ENCODE measurements at regions not wholly inside any gene's neighbourhood (a gene's known extent, or its start where the extent isn't known, plus 50 kb on each side); places are given as distances from the start of the nearest gene placed in this dataset.
"Not testable (repeated sequence)": the region's sequence is repeated elsewhere in the genome, so short reads cannot be mapped to it uniquely, and the experiment has no call there.

DNA sequence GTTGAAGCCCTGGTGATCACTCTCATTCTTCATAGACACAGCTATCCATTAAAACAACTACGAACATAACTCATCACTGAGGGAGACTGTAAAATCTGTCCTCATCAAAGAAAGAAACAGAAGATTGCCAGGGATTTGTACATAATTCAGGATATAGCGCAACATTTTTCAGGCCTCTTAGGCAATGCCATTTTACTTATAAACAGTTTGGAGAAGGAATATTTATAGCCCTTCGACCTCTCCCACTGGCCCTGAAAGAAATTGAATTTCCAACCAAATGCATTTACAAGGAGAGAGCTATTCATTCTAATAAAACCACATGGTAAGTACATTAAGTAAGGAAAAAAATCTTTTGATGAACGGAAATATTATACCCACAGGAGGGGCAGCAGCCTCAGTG is 295.0 kb downstream of the RAD51AP2 start:
- TF ChIP-seq, protein P1, sequence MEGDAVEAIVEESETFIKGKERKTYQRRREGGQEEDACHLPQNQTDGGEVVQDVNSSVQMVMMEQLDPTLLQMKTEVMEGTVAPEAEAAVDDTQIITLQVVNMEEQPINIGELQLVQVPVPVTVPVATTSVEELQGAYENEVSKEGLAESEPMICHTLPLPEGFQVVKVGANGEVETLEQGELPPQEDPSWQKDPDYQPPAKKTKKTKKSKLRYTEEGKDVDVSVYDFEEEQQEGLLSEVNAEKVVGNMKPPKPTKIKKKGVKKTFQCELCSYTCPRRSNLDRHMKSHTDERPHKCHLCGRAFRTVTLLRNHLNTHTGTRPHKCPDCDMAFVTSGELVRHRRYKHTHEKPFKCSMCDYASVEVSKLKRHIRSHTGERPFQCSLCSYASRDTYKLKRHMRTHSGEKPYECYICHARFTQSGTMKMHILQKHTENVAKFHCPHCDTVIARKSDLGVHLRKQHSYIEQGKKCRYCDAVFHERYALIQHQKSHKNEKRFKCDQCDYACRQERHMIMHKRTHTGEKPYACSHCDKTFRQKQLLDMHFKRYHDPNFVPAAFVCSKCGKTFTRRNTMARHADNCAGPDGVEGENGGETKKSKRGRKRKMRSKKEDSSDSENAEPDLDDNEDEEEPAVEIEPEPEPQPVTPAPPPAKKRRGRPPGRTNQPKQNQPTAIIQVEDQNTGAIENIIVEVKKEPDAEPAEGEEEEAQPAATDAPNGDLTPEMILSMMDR (IDR thresholded peaks at IDR 0.05; ENCODE audit: borderline replicate concordance, control extremely low read depth, extremely low read depth, insufficient read depth, missing control alignments): no peak
- no peak for DNase-seq (ENCODE audit: low spot score)
- in situ Hi-C loops (cut with MboI; ENCODE audit: low sequenced_read_pairs, unreplicated experiment): no loop called here

DNA sequence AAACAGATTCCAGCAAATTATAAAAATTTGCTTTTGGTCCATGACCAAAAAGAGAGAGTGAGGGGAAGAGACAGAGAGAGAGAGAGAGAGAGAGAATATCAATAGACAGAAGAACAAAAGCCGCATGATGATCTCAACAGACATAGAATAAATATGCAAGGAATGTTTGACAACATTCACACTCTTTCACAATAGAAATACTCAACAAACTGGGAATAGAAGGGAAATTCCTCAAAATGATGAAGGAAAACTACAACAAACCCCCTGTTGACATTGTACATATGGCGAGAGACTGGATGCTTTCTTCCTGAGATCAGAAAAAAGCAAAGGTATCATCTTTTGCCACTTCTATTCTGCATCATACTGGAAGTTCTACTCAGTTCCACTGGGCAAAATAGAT is 309.7 kb downstream of the RAD51AP2 start:
- in situ Hi-C loops (cut with MboI; ENCODE audit: low sequenced_read_pairs, unreplicated experiment): no loop called here
- DNase-seq (ENCODE audit: low spot score): no peak
- TF ChIP-seq, protein P1 (IDR thresholded peaks at IDR 0.05; ENCODE audit: borderline replicate concordance, control extremely low read depth, extremely low read depth, insufficient read depth, missing control alignments): no peak

DNA sequence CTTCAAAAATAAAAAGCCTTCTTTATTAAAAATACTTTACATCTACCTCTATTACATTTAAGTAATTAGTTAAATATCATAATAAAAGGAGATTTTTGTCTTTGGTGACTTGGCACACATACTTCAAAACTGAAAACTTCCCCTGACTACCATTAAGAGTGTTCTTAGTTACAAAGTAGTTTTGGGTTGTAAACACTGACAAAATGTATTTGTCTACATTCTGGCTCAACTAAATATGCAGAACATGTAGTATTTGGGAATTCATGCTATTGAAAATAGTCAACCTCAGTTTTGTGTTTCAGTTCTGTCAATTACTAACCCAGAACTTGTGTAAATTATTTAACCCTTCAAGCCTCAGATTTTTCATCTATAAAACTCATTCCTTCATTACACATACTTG is 311.5 kb downstream of the RAD51AP2 start:
- in situ Hi-C loops (cut with MboI; ENCODE audit: low sequenced_read_pairs, unreplicated experiment): no loop called here
- no peak for DNase-seq (ENCODE audit: low spot score)
- TF ChIP-seq, protein P1 (IDR thresholded peaks at IDR 0.05; ENCODE audit: borderline replicate concordance, control extremely low read depth, extremely low read depth, insufficient read depth, missing control alignments): no peak

DNA sequence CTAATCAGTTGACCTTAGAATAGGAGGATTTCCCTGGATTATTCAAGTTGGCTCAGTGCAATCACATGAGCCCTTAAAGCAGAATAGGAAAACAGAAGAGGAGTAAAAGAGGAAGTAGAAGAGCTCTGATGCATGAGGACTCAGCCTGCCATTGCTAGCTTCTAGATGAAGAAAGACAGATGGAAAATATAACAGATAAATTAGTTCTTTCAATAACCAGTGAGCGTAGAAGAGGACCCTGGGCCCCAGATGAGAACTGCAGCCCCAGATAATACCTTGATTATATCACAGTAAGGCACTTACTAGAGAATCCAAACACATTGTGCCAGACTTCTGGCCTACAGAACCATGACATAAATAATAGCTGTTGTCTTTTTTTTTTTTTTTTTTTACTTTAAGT is 314.0 kb downstream of the RAD51AP2 start:
- in situ Hi-C loops (cut with MboI; ENCODE audit: low sequenced_read_pairs, unreplicated experiment); DNase-seq (ENCODE audit: low spot score): not testable (repeated sequence)

DNA sequence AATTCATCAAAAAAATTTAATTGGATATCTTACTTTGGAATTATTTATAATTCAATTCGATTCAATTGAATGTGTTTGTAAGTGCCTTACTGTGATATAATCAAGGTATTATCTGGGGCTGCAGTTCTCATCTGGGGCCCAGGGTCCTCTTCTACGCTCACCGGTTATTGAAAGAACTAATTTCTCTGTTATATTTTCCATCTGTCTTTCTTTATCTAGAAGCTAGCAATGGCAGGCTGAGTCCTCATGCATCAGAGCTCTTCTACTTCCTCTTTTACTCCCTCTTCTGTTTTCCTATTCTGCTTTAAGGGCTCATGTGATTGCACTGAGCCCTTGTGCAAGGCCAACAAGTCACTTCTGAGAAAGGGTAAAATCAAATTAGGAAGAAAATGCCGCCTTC is 315.6 kb downstream of the RAD51AP2 start:
- in situ Hi-C loops (cut with MboI; ENCODE audit: low sequenced_read_pairs, unreplicated experiment); DNase-seq (ENCODE audit: low spot score): not testable (repeated sequence)

DNA sequence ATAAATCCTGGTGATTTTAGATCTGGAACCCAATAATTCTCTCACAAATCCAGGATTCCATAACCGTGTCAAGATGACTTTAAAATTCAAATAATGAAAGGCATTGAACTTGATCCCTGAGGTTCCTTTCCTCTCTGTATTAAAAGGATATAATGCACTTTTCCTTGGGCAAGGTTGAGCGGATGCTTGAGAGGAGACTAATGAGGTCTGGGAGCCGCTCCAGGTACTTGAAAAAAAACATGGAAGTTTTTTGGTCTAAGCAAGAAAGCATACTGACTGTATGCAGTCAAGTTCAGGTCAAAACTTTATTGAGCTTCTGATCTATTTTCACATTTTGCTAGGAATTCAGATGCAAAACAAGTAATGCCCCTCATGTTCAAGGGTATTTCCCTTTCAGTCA is 318.5 kb downstream of the RAD51AP2 start:
- in situ Hi-C loops (cut with MboI; ENCODE audit: low sequenced_read_pairs, unreplicated experiment): no loop called here
- TF ChIP-seq, protein P1 (IDR thresholded peaks at IDR 0.05; ENCODE audit: borderline replicate concordance, control extremely low read depth, extremely low read depth, insufficient read depth, missing control alignments): no peak
- DNase-seq (ENCODE audit: low spot score): no peak

DNA sequence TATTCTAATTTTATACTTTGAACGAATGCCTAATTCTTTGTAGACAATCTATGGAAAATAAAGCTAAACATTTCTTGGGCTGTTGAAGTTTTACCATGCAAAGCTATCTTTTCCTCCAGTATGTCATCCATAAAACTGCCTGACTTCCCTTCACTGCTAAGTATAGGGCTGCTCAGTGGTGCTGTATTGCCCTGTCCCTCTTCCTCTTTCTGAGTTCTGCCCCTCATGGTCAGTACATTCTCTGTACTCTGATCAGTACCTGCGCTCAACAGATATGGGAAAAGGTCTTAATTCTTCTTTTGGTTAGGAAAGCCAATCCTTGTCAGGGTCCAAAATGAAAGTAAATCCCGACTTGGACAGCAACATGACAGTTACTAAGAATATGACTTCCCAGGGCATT is 321.9 kb downstream of the RAD51AP2 start:
- in situ Hi-C loops (cut with MboI; ENCODE audit: low sequenced_read_pairs, unreplicated experiment): no loop called here
- TF ChIP-seq, protein P1 (IDR thresholded peaks at IDR 0.05; ENCODE audit: borderline replicate concordance, control extremely low read depth, extremely low read depth, insufficient read depth, missing control alignments): no peak
- no peak for DNase-seq (ENCODE audit: low spot score)

DNA sequence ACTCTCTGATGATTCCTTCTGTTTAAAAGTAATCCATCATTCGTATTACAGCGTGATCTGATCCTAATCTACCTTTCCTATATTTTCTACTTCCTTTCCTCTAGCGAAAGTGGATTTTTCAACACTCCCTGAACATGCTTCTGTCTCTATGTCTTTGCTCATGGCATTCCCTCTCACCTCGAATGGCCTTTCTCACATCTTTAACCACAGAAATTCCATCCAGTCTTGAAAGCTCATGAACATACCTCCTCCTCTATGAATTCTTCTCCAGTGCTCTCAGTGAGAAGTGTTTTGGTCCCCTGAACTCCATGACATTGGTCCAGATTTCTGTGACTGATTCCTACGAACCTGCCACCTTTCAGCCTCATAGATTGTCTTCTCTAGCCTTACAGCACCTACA is 323.2 kb downstream of the RAD51AP2 start:
- DNase-seq (ENCODE audit: low spot score): no peak
- TF ChIP-seq, protein P1 (IDR thresholded peaks at IDR 0.05; ENCODE audit: borderline replicate concordance, control extremely low read depth, extremely low read depth, insufficient read depth, missing control alignments): no peak
- in situ Hi-C loops (cut with MboI; ENCODE audit: low sequenced_read_pairs, unreplicated experiment): no loop called here

Measured in GM13976 (cell line).